HG02763 (cell line): ENCODE measurements at regions not wholly inside any gene's neighbourhood (a gene's known extent, or its start where the extent isn't known, plus 50 kb on each side); places are given as distances from the start of the nearest gene placed in this dataset.
"Not testable (repeated sequence)": the region's sequence is repeated elsewhere in the genome, so short reads cannot be mapped to it uniquely, and the experiment has no call there.

Experiments used
- ATAC-seq: cut with Tn5 transposase; IDR thresholded peaks from one replicate; pipeline ENCODE4 v1.9.1; 2021; ENCODE audit warnings: mild to moderate bottlenecking, moderate library complexity; ENCODE audit not compliant: unreplicated experiment

- no peak for ATAC-seq
These were observed 327.7 kb upstream of the NPSR1 start for GRCh38 chr7:34330308-34330707.

GRCh38 chr7:34331102-34331501 is 326.9 kb upstream of the NPSR1 start:
- no peak for ATAC-seq

- no peak for ATAC-seq
These were observed 326.0 kb upstream of the NPSR1 start for GRCh38 chr7:34332006-34332405.

- no peak for ATAC-seq
These were observed 324.8 kb upstream of the NPSR1 start for GRCh38 chr7:34333184-34333583.

- ATAC-seq, result no peak
These were observed 324.1 kb upstream of the NPSR1 start for GRCh38 chr7:34333925-34334324.

- ATAC-seq, result no peak
These were observed 320.9 kb upstream of the NPSR1 start for GRCh38 chr7:34337163-34337562.

- no peak for ATAC-seq
These were observed 319.0 kb upstream of the NPSR1 start for GRCh38 chr7:34338961-34339526.

GRCh38 chr7:34341326-34341725 is 316.7 kb upstream of the NPSR1 start:
- ATAC-seq, result no peak

- ATAC-seq, result no peak
These were observed 315.6 kb upstream of the NPSR1 start for GRCh38 chr7:34342387-34342786.

GRCh38 chr7:34343667-34344066 is 314.4 kb upstream of the NPSR1 start:
- ATAC-seq, result no peak

GRCh38 chr7:34354011-34354410 is 304.0 kb upstream of the NPSR1 start:
- no peak for ATAC-seq

- ATAC-seq, result no peak
These were observed 303.1 kb upstream of the NPSR1 start for GRCh38 chr7:34354899-34355298.

- no peak for ATAC-seq
These were observed 300.9 kb upstream of the NPSR1 start for GRCh38 chr7:34357068-34357467.

GRCh38 chr7:34357946-34358345 is 300.1 kb upstream of the NPSR1 start:
- no peak for ATAC-seq

GRCh38 chr7:34358578-34358977 is 299.4 kb upstream of the NPSR1 start:
- not testable (repeated sequence) for ATAC-seq

- no peak for ATAC-seq
These were observed 296.3 kb upstream of the NPSR1 start for GRCh38 chr7:34361663-34362250.

- no peak for ATAC-seq
These were observed 295.4 kb upstream of the NPSR1 start for GRCh38 chr7:34362621-34363020.

GRCh38 chr7:34364130-34364529 is 293.9 kb upstream of the NPSR1 start:
- ATAC-seq, result no peak

- no peak for ATAC-seq
These were observed 293.0 kb upstream of the NPSR1 start for GRCh38 chr7:34365011-34365410.

GRCh38 chr7:34365611-34366010 is 292.4 kb upstream of the NPSR1 start:
- no peak for ATAC-seq

GRCh38 chr7:34371922-34372321 is 286.1 kb upstream of the NPSR1 start:
- no peak for ATAC-seq

GRCh38 chr7:34373940-34374339 is 284.1 kb upstream of the NPSR1 start:
- no peak for ATAC-seq
